ENCODE measurements at regions not wholly inside any gene's neighbourhood (a gene's known extent, or its start where the extent isn't known, plus 50 kb on each side); places are given as distances from the start of the nearest gene placed in this dataset.

DNA sequence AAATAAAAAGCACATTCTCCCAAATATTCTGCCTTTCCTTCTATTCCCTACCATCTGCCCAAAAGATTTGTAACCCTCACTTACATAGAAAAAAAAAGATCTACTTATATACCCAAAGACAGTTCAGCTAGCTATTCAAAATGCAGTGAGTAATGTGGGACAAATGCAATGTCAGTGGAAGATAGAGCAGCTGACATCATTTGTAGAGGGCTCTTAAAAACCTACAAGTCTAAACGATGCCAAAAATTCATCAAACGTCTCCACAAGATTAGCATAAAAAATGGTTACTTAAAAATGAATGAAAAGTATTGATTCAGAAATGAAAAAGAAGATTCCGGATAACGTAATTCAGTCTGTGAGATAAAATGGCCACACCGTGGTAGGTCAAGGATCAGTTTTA lies 96.5 kb downstream of the ASB9 start:
- TF ChIP-seq, protein P1, sequence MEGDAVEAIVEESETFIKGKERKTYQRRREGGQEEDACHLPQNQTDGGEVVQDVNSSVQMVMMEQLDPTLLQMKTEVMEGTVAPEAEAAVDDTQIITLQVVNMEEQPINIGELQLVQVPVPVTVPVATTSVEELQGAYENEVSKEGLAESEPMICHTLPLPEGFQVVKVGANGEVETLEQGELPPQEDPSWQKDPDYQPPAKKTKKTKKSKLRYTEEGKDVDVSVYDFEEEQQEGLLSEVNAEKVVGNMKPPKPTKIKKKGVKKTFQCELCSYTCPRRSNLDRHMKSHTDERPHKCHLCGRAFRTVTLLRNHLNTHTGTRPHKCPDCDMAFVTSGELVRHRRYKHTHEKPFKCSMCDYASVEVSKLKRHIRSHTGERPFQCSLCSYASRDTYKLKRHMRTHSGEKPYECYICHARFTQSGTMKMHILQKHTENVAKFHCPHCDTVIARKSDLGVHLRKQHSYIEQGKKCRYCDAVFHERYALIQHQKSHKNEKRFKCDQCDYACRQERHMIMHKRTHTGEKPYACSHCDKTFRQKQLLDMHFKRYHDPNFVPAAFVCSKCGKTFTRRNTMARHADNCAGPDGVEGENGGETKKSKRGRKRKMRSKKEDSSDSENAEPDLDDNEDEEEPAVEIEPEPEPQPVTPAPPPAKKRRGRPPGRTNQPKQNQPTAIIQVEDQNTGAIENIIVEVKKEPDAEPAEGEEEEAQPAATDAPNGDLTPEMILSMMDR (IDR thresholded peaks at IDR 0.05; ENCODE audit: low read depth, low read length, poor library complexity, severe bottlenecking), result no peak
- TF ChIP-seq EZH2phosphoT487 (IDR thresholded peaks at IDR 0.05; ENCODE audit: borderline replicate concordance, low read length), result no peak
